Eye (tissue), 1 donor: ENCODE measurements at regions not wholly inside any gene's neighbourhood (a gene's known extent, or its start where the extent isn't known, plus 50 kb on each side); places are given as distances from the start of the nearest gene placed in this dataset.
"Not testable (repeated sequence)": the region's sequence is repeated elsewhere in the genome, so short reads cannot be mapped to it uniquely, and the experiment has no call there.

ENCODE experiments used
- DNase-seq: peaks from one replicate; pipeline ENCODE4 v3.0.0-alpha.2; 2015

- no peak for DNase-seq
Measured at GRCh38 chr11:110862407-110862806, 150.2 kb upstream of the ARHGAP20 start.

- DNase-seq: no peak
Measured at GRCh38 chr11:110860461-110860860, 148.2 kb upstream of the ARHGAP20 start.

GRCh38 chr11:110859998-110860397 lies 147.8 kb upstream of the ARHGAP20 start:
- no peak for DNase-seq

- DNase-seq: no peak
Measured at GRCh38 chr11:110859240-110859840, 147.1 kb upstream of the ARHGAP20 start.

GRCh38 chr11:110858547-110858921 lies 146.3 kb upstream of the ARHGAP20 start:
- no peak for DNase-seq

GRCh38 chr11:110857892-110858546 lies 145.8 kb upstream of the ARHGAP20 start:
- DNase-seq: no peak

GRCh38 chr11:110856996-110857812 lies 145.0 kb upstream of the ARHGAP20 start:
- DNase-seq: no peak

- no peak for DNase-seq
Measured at GRCh38 chr11:110856340-110856739, 144.1 kb upstream of the ARHGAP20 start.

- DNase-seq: peak; percentile 25
Measured at GRCh38 chr11:110855191-110855590, 143.0 kb upstream of the ARHGAP20 start.

- DNase-seq: no peak
Measured at GRCh38 chr11:110852921-110853490, 140.8 kb upstream of the ARHGAP20 start.

GRCh38 chr11:110850846-110851245 lies 138.6 kb upstream of the ARHGAP20 start:
- no peak for DNase-seq

GRCh38 chr11:110843053-110843452 lies 130.8 kb upstream of the ARHGAP20 start:
- DNase-seq: not testable (repeated sequence)

GRCh38 chr11:110838808-110839207 lies 126.6 kb upstream of the ARHGAP20 start:
- no peak for DNase-seq

GRCh38 chr11:110837603-110838002 lies 125.4 kb upstream of the ARHGAP20 start:
- DNase-seq: no peak

- no peak for DNase-seq
Measured at GRCh38 chr11:110835106-110835505, 122.9 kb upstream of the ARHGAP20 start.

- DNase-seq: no peak
Measured at GRCh38 chr11:110833033-110833484, 120.8 kb upstream of the ARHGAP20 start.

- DNase-seq: no peak
Measured at GRCh38 chr11:110832539-110832938, 120.3 kb upstream of the ARHGAP20 start.

- no peak for DNase-seq
Measured at GRCh38 chr11:110832080-110832479, 119.8 kb upstream of the ARHGAP20 start.

- DNase-seq: no peak
Measured at GRCh38 chr11:110830747-110831146, 118.5 kb upstream of the ARHGAP20 start.

- DNase-seq: no peak
Measured at GRCh38 chr11:110830344-110830743, 118.1 kb upstream of the ARHGAP20 start.

GRCh38 chr11:110829873-110830272 lies 117.6 kb upstream of the ARHGAP20 start:
- DNase-seq: no peak

- DNase-seq: no peak
Measured at GRCh38 chr11:110828086-110828485, 115.8 kb upstream of the ARHGAP20 start.

- no peak for DNase-seq
Measured at GRCh38 chr11:110827276-110827675, 115.0 kb upstream of the ARHGAP20 start.
